Endothelial cell of umbilical vein (primary cell): ENCODE measurements at regions not wholly inside any gene's neighbourhood (a gene's known extent, or its start where the extent isn't known, plus 50 kb on each side); places are given as distances from the start of the nearest gene placed in this dataset.

Source experiments
- BruUV-seq: library from RNA; stranded (reverse); fragments of 400-500 nt; replicated peaks from 2 replicates; lab custom pipeline; 2021; lab: Mats Ljungman, UMichigan
- CTCF ChIA-PET: fragments of 300-600, 350-600 bp; sonication (Branson Sonifier 250); formaldehyde crosslinking; loops from one replicate; lab custom pipeline; 2021; ENCODE audit warnings: antibody characterized with exemption, inconsistent platforms; lab: Charles Lee
- POLR2A ChIA-PET: fragments of 300-600, 350-600 bp; sonication (Branson Sonifier 250); formaldehyde crosslinking; loops from one replicate; lab custom pipeline; 2021; ENCODE audit warnings: antibody characterized with exemption, inconsistent platforms; lab: Charles Lee
- DNase-seq: peaks from one replicate; pipeline ENCODE4 v3.0.0-alpha.2; 2011; ENCODE audit warnings: low read depth, low spot score
- FAIRE-seq: peaks from 2 replicates; lab custom pipeline; 2011; peaks lifted over from hg19 to GRCh38; lab: Jason Lieb, UNC
- H2AFZ ChIP-seq: 2 replicates; pipeline ENCODE4 v1.6.0; 2012; ENCODE audit warnings: low read depth, low read length, control low read depth, inconsistent platforms
- H3K27ac ChIP-seq: 2 replicates; pipeline ENCODE4 v1.5.1; 2011; ENCODE audit warnings: low read depth, mild to moderate bottlenecking, control low read depth, low read length, moderate library complexity; ENCODE audit not compliant: insufficient read depth
- H3K27me3 ChIP-seq, 2 experiments: 2 replicates each; pipeline versions ENCODE4 v1.6.0 to v1.6.1; 2011; ENCODE audit warnings: low read length in 2 of 2, mixed read lengths in 1 of 2; ENCODE audit not compliant: control insufficient read depth in 2 of 2, insufficient read depth in 2 of 2
- H3K36me3 ChIP-seq, 2 experiments: 2 replicates in 1 of 2; 3 replicates in 1 of 2; pipeline ENCODE4 v1.5.1; 2011; ENCODE audit warnings: low read length in 2 of 2, mild to moderate bottlenecking in 1 of 2, moderate library complexity in 1 of 2; ENCODE audit not compliant: control insufficient read depth in 2 of 2, insufficient read depth in 2 of 2; ENCODE audit errors: extremely low read depth in 1 of 2
- H3K4me1 ChIP-seq: 3 replicates; pipeline ENCODE4 v1.5.1; 2011; ENCODE audit warnings: mild to moderate bottlenecking, low read length; ENCODE audit not compliant: control insufficient read depth, insufficient read depth; ENCODE audit errors: extremely low read depth
- H3K4me2 ChIP-seq: 2 replicates; pipeline ENCODE4 v1.6.1; 2011; ENCODE audit warnings: low read length, control low read depth, mixed read lengths; ENCODE audit not compliant: insufficient read depth
- H3K4me3 ChIP-seq, 3 experiments: fragments of 200-600 bp in 1 of 3; sonication (generic), shearing (Covaris generic) in 1 of 3; replicated peaks in 1 of 3; 2 replicates each; pipeline ENCODE4 v1.5.1; 2011 to 2016; ENCODE audit warnings: control low read depth in 3 of 3, low read length in 3 of 3, mild to moderate bottlenecking in 2 of 3, inconsistent platforms in 1 of 3, low read depth in 1 of 3, moderate library complexity in 1 of 3; ENCODE audit not compliant: insufficient read depth in 1 of 3
- H3K79me2 ChIP-seq: 2 replicates; pipeline ENCODE4 v1.6.0; 2012; ENCODE audit warnings: low read length, inconsistent platforms; ENCODE audit not compliant: control insufficient read depth, insufficient read depth
- H3K9ac ChIP-seq: replicated peaks from 2 replicates; pipeline ENCODE3; 2011; ENCODE audit warnings: low read length, control low read depth; ENCODE audit not compliant: insufficient read depth; ENCODE audit errors: extremely low read depth
- H3K9me1 ChIP-seq: replicated peaks from 3 replicates; pipeline ENCODE4 v1.6.0; 2011; ENCODE audit warnings: mild to moderate bottlenecking, low read length; ENCODE audit not compliant: control insufficient read depth, insufficient read depth; ENCODE audit errors: extremely low read depth
- H3K9me3 ChIP-seq: replicated peaks from 2 replicates; pipeline ENCODE4 v1.5.1; 2012; ENCODE audit warnings: low read length, inconsistent platforms; ENCODE audit not compliant: control insufficient read depth, insufficient read depth
- H4K20me1 ChIP-seq: replicated peaks from 2 replicates; pipeline ENCODE3; 2011; ENCODE audit warnings: mild to moderate bottlenecking, low read length; ENCODE audit not compliant: control insufficient read depth, insufficient read depth; ENCODE audit errors: extremely low read depth
- GATA2 ChIP-seq: IDR thresholded peaks from 2 replicates; pipeline ENCODE4 v1.7.0; 2011; ENCODE audit warnings: low read depth, mild to moderate bottlenecking, moderate library complexity, mixed read lengths, low read length; ENCODE audit not compliant: insufficient read length, insufficient read depth
- MYC ChIP-seq: IDR thresholded peaks from one replicate; pipeline ENCODE4 v1.6.1; 2011; ENCODE audit warnings: mild to moderate bottlenecking, low read depth, low read length
- POLR2A ChIP-seq: IDR thresholded peaks from 2 replicates; pipeline ENCODE4 v1.6.1; 2012; ENCODE audit warnings: low read depth, mild to moderate bottlenecking, control low read depth, low read length
- POLR2AphosphoS5 ChIP-seq: IDR thresholded peaks from 2 replicates; pipeline ENCODE4 v1.6.1; 2012; ENCODE audit warnings: low read depth, mild to moderate bottlenecking, control low read depth, low read length, moderate library complexity; ENCODE audit not compliant: insufficient read depth
- dilution Hi-C: fragments of 300-500 bp; cut with MboI; formaldehyde crosslinking; loops from one replicate; pipeline ENCODE4 v1.15.0; 2019; ENCODE audit warnings: low sequenced_read_pairs; ENCODE audit not compliant: extremely low pct_ligation_motif_present
- intact Hi-C: fragments of 100-400 bp; cut with micrococcal nuclease; formaldehyde crosslinking; loops from one replicate; pipeline ENCODE4 v1.10.0; 2022
- TF ChIP-seq, protein P1 (sequence below): IDR thresholded peaks from 2 replicates; pipeline ENCODE4 v1.6.1; 2011; ENCODE audit not compliant: insufficient read depth, insufficient read length

DNA sequence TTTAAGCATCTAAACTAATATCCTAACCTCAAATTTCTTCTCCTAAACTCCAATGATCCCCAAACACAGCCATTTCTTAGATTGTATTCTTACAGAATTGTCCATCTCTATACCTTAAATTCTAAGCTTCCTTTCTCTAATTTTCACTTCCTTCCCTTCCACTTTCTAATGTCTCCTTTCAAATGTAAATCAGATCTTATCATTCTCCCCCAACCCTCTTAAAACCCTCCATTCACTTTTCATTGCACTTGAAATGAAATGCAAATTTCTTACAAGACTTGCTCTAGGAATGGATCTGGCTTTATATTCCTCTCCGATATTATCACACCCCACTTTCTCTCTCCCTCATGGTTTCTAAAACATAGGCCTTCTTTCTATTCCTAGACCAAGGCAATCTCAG, 534.6 kb downstream of the LMO4 start:
- H3K4me3 ChIP-seq = no peak overlapping the region
- no peaks in the 10 kb centered on the region for H3K79me2 ChIP-seq
- CTCF ChIA-PET = no interaction called here
- H3K9me3 ChIP-seq = no peaks in the 10 kb centered on the region
- H3K27ac ChIP-seq = no peak overlapping the region
- H3K27me3 ChIP-seq = no peaks in the 10 kb centered on the region
- no peak overlapping the region for H3K4me2 ChIP-seq
- BruUV-seq = no TSS peak
- H3K4me1 ChIP-seq = no peaks in the 10 kb centered on the region
- H4K20me1 ChIP-seq = no peaks in the 10 kb centered on the region
- FAIRE-seq = no peak
- H3K36me3 ChIP-seq = no peaks in the 10 kb centered on the region
- H3K9me1 ChIP-seq = no peaks in the 10 kb centered on the region
- intact Hi-C loops = no loop called here
- POLR2A ChIA-PET = no interaction called here
- no peak overlapping the region for H3K9ac ChIP-seq
- H2AFZ ChIP-seq = no peak overlapping the region
- TF ChIP-seq, protein P1, sequence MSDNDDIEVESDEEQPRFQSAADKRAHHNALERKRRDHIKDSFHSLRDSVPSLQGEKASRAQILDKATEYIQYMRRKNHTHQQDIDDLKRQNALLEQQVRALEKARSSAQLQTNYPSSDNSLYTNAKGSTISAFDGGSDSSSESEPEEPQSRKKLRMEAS = no peak
- dilution Hi-C loops = no loop called here
- DNase-seq = no peak

DNA sequence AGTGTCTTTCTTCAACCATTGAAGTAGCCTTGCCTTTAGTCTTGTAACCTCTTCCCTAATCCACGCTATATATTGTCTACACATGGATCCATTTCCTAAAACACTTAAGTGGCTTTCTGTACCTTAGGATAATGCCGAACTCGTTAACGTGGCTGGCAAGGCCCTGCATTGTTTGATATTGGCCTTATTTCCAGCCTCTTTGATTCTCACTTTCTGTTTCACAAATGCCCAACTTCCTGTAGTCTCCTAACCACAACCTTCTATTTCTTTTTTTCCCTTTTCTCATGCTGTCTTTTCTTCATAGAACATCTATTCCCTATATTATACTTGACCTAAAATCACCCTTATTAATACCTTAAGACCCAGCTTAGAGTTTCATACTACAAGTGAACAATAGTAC, 536.0 kb downstream of the LMO4 start:
- H3K36me3 ChIP-seq = no peaks in the 10 kb centered on the region
- no TSS peak for BruUV-seq
- FAIRE-seq (no peak), DNase-seq (no peak)
- H3K27me3 ChIP-seq = no peaks in the 10 kb centered on the region
- no peaks in the 10 kb centered on the region for H3K9me1 ChIP-seq
- no peak overlapping the region for H3K9ac ChIP-seq
- TF ChIP-seq MYC = no peak
- TF ChIP-seq GATA2 = no peak
- TF ChIP-seq POLR2AphosphoS5 = no peak
- no peak for TF ChIP-seq POLR2A
- no peaks in the 10 kb centered on the region for H4K20me1 ChIP-seq
- H3K4me2 ChIP-seq = no peak overlapping the region
- dilution Hi-C loops = no loop called here
- H3K4me1 ChIP-seq = peaks cover 6% of the 10 kb centered on the region
- ChIA-PET CTCF (no interaction called here), POLR2A (no interaction called here)
- H3K4me3 ChIP-seq = no peak overlapping the region
- H3K27ac ChIP-seq = no peak overlapping the region
- H2AFZ ChIP-seq = no peak overlapping the region
- no peaks in the 10 kb centered on the region for H3K79me2 ChIP-seq
- intact Hi-C loops = no loop called here
- H3K9me3 ChIP-seq = no peaks in the 10 kb centered on the region
